Transverse colon (tissue), 4 donors: ENCODE measurements at regions not wholly inside any gene's neighbourhood (a gene's known extent, or its start where the extent isn't known, plus 50 kb on each side); places are given as distances from the start of the nearest gene placed in this dataset.

Experiments used
- POLR2A ChIP-seq: fragments of 450-650 bp; IDR thresholded peaks from one replicate; pipeline ENCODE4 v1.6.1; 2016; ENCODE audit warnings: antibody characterized with exemption, mild to moderate bottlenecking, moderate library complexity
- POLR2AphosphoS5 ChIP-seq, 3 donors: sonication (generic); formaldehyde crosslinking; IDR thresholded peaks; one replicate each; pipeline ENCODE4 v1.6.1; 2016; ENCODE audit warnings: antibody characterized with exemption in 3 of 3
- TF ChIP-seq, protein P1 (sequence below), 5 experiments: fragments of 200-600 bp in 3 of 5; fragments of 450-650 bp in 2 of 5; sonication (generic) in 3 of 5; IDR thresholded peaks; 1 replicate in 2 of 5; 2 replicates in 3 of 5; pipeline ENCODE4 v1.5.1; 2016 to 2017; ENCODE audit warnings: antibody characterized with exemption in 5 of 5, inconsistent platforms in 3 of 5, mild to moderate bottlenecking in 2 of 5, moderate library complexity in 1 of 5

DNA sequence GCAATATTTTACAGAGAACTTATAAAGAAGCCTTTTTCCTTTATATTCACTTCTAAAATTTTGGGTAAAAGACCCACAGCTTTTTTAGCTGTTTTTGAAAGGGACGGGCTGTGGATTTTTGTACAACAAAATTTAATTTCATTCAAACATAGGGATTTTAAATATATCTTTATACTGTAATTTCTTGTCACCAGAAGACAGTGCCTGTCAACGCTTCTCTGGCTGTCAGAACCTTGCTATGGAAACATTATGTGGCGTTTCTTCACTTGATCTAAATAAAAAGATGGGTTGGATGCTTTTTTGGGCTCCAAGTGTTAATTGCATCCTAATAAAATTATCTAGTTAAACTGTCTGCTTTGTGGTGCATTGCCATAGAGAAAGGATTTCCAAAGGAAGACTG is 635.6 kb upstream of the ALCAM start:
- TF ChIP-seq, protein P1, sequence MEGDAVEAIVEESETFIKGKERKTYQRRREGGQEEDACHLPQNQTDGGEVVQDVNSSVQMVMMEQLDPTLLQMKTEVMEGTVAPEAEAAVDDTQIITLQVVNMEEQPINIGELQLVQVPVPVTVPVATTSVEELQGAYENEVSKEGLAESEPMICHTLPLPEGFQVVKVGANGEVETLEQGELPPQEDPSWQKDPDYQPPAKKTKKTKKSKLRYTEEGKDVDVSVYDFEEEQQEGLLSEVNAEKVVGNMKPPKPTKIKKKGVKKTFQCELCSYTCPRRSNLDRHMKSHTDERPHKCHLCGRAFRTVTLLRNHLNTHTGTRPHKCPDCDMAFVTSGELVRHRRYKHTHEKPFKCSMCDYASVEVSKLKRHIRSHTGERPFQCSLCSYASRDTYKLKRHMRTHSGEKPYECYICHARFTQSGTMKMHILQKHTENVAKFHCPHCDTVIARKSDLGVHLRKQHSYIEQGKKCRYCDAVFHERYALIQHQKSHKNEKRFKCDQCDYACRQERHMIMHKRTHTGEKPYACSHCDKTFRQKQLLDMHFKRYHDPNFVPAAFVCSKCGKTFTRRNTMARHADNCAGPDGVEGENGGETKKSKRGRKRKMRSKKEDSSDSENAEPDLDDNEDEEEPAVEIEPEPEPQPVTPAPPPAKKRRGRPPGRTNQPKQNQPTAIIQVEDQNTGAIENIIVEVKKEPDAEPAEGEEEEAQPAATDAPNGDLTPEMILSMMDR (IDR thresholded peaks at IDR 0.05): no peak
- TF ChIP-seq POLR2A: no peak
- no peak for TF ChIP-seq POLR2AphosphoS5 (IDR thresholded peaks at IDR 0.05)
